ENCODE measurements at regions not wholly inside any gene's neighbourhood (a gene's known extent, or its start where the extent isn't known, plus 50 kb on each side); places are given as distances from the start of the nearest gene placed in this dataset.

- H3K9me3 ChIP-seq (replicated peaks in 1 of 3): no peaks in the 10 kb centered on the region
- no peaks in the 10 kb centered on the region for H3K4me1 ChIP-seq (replicated peaks in 1 of 2)
- WGBS, 4 donors: 63 to 77% (median 69%) methylated on average over 3 of the region's 3 CpGs
- no peaks in the 10 kb centered on the region for H3K27me3 ChIP-seq
- no peak overlapping the region for H3K27ac ChIP-seq
- H3K36me3 ChIP-seq (replicated peaks in 1 of 2): no peaks in the 10 kb centered on the region
- intact Hi-C loops (cut with DNase I): no loop called here
- H3K4me3 ChIP-seq: no peak overlapping the region
- DNase-seq: no peak
- no peak for TF ChIP-seq CTCF (IDR thresholded peaks at IDR 0.05)
- no peak for TF ChIP-seq POLR2A (IDR thresholded peaks at IDR 0.05)
Measured at GRCh38 chr5:144538845-144539244, 368.2 kb downstream of the KCTD16 start.
